ENCODE measurements at regions not wholly inside any gene's neighbourhood (a gene's known extent, or its start where the extent isn't known, plus 50 kb on each side); places are given as distances from the start of the nearest gene placed in this dataset.

- H3K4me3 ChIP-seq (replicated peaks; ENCODE audit: low read depth, low read length): no peak overlapping the region
- no peaks in the 10 kb centered on the region for H3K36me3 ChIP-seq (ENCODE audit: control insufficient read depth, insufficient read depth, low read length)
- no peak for TF ChIP-seq CTCF (IDR thresholded peaks at IDR 0.05; ENCODE audit: insufficient read depth, low read length, poor library complexity, severe bottlenecking)
- DNase-seq (ENCODE audit: extremely low read depth, insufficient read length): no peak
- H3K27me3 ChIP-seq (replicated peaks; ENCODE audit: control insufficient read depth, insufficient read depth, low read length): no peaks in the 10 kb centered on the region; the same call in 1 of the 2 replicates
These were observed 191.9 kb upstream of the PUM3 start for GRCh38 chr9:3035579-3036332.

GRCh38 chr9:3032898-3033297 lies 189.0 kb upstream of the PUM3 start:
- no peaks in the 10 kb centered on the region for H3K36me3 ChIP-seq (ENCODE audit: control insufficient read depth, insufficient read depth, low read length)
- DNase-seq (ENCODE audit: extremely low read depth, insufficient read length): peak; percentile 1
- no peak overlapping the region for H3K4me3 ChIP-seq (replicated peaks; ENCODE audit: low read depth, low read length)
- H3K27me3 ChIP-seq (replicated peaks; ENCODE audit: control insufficient read depth, insufficient read depth, low read length): no peaks in the 10 kb centered on the region; the same call in 1 of the 2 replicates
- TF ChIP-seq CTCF (IDR thresholded peaks at IDR 0.05; ENCODE audit: insufficient read depth, low read length, poor library complexity, severe bottlenecking): no peak

GRCh38 chr9:3028535-3028934 lies 184.6 kb upstream of the PUM3 start:
- no peaks in the 10 kb centered on the region for H3K36me3 ChIP-seq (ENCODE audit: control insufficient read depth, insufficient read depth, low read length)
- H3K4me3 ChIP-seq (replicated peaks; ENCODE audit: low read depth, low read length): no peak overlapping the region
- no peak for DNase-seq (ENCODE audit: extremely low read depth, insufficient read length)
- no peak for TF ChIP-seq CTCF (IDR thresholded peaks at IDR 0.05; ENCODE audit: insufficient read depth, low read length, poor library complexity, severe bottlenecking)
- no peaks in the 10 kb centered on the region for H3K27me3 ChIP-seq (replicated peaks; ENCODE audit: control insufficient read depth, insufficient read depth, low read length)

GRCh38 chr9:3027210-3027609 lies 183.3 kb upstream of the PUM3 start:
- DNase-seq (ENCODE audit: extremely low read depth, insufficient read length): no peak
- H3K27me3 ChIP-seq (replicated peaks; ENCODE audit: control insufficient read depth, insufficient read depth, low read length): no peaks in the 10 kb centered on the region
- H3K4me3 ChIP-seq (replicated peaks; ENCODE audit: low read depth, low read length): no peak overlapping the region
- no peak for TF ChIP-seq CTCF (IDR thresholded peaks at IDR 0.05; ENCODE audit: insufficient read depth, low read length, poor library complexity, severe bottlenecking)
- no peaks in the 10 kb centered on the region for H3K36me3 ChIP-seq (ENCODE audit: control insufficient read depth, insufficient read depth, low read length)

GRCh38 chr9:3023449-3023848 lies 179.6 kb upstream of the PUM3 start:
- DNase-seq (ENCODE audit: extremely low read depth, insufficient read length): no peak
- H3K4me3 ChIP-seq (replicated peaks; ENCODE audit: low read depth, low read length): no peak overlapping the region
- H3K27me3 ChIP-seq (replicated peaks; ENCODE audit: control insufficient read depth, insufficient read depth, low read length): no peaks in the 10 kb centered on the region
- TF ChIP-seq CTCF (IDR thresholded peaks at IDR 0.05; ENCODE audit: insufficient read depth, low read length, poor library complexity, severe bottlenecking): no peak
- no peaks in the 10 kb centered on the region for H3K36me3 ChIP-seq (ENCODE audit: control insufficient read depth, insufficient read depth, low read length)

All from GM06990 (cell line).